ENCODE measurements at regions not wholly inside any gene's neighbourhood (a gene's known extent, or its start where the extent isn't known, plus 50 kb on each side); places are given as distances from the start of the nearest gene placed in this dataset.
A peak's percentile ranks its signal among the peaks of the same experiment; 100 is the strongest.

GRCh38 chr19:27657271-27658051 is 1555.5 kb downstream of the UQCRFS1 start:
- DNase-seq (ENCODE audit: extremely low spot score in 2 of 2) = peak; percentile 34 to 40

DNA sequence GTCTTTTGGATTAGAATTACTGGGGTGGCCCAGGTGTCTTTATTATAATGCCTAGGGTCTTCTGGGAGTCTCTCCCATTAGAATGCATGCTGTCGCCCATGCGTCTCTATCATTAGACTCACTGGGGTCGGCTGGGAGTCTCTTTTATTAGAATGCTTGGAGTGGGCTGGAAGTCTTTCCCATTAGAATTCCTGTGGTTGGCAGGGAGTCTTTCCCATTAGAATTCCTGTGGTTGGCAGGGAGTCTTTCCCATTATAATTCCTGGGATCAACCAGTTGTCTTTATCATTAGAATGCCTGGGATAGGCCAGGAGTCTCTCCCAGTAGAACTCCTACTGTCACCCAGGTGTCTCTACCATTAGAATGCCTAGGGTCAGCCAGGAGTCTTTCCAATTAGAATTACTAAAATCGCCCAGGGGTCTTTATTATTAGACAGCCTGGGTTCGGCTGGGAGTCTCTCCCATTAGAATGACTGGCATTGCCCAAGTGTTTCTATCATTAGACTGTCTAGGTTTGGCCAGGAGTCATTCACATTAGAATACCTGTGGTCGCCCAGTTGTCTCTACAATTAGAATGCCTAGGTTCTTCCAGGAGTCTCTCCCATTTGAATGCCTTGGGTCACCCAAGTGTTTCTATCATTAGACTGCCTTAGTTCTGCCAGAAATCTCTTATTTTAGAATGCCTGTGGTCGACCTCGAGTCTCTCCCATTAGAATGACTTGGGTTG is 1558.5 kb downstream of the UQCRFS1 start:
- H3K27ac ChIP-seq = no peak overlapping the region
- intact Hi-C loops (cut with DNase I) = no loop called here
- peaks cover 12% of the 10 kb centered on the region for H3K9me3 ChIP-seq
- H3K27me3 ChIP-seq = no peaks in the 10 kb centered on the region
- no peak overlapping the region for H3K4me3 ChIP-seq
- peak in 1 of 2 donors; percentile 40 for DNase-seq (ENCODE audit: extremely low spot score in 2 of 2)
- no peaks in the 10 kb centered on the region for H3K36me3 ChIP-seq
- no peaks in the 10 kb centered on the region for H3K4me1 ChIP-seq
- TF ChIP-seq, protein P1, sequence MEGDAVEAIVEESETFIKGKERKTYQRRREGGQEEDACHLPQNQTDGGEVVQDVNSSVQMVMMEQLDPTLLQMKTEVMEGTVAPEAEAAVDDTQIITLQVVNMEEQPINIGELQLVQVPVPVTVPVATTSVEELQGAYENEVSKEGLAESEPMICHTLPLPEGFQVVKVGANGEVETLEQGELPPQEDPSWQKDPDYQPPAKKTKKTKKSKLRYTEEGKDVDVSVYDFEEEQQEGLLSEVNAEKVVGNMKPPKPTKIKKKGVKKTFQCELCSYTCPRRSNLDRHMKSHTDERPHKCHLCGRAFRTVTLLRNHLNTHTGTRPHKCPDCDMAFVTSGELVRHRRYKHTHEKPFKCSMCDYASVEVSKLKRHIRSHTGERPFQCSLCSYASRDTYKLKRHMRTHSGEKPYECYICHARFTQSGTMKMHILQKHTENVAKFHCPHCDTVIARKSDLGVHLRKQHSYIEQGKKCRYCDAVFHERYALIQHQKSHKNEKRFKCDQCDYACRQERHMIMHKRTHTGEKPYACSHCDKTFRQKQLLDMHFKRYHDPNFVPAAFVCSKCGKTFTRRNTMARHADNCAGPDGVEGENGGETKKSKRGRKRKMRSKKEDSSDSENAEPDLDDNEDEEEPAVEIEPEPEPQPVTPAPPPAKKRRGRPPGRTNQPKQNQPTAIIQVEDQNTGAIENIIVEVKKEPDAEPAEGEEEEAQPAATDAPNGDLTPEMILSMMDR (IDR thresholded peaks at IDR 0.05) = no peak
- TF ChIP-seq POLR2AphosphoS5 (IDR thresholded peaks at IDR 0.05; ENCODE audit: insufficient read depth in 1 of 2, low read depth in 1 of 2) = no peak
- no peak for TF ChIP-seq POLR2A (IDR thresholded peaks at IDR 0.05)

More at GRCh38 chr19:27657271-27658051, 1555.5 kb downstream of the UQCRFS1 start:
- TF ChIP-seq, protein P1 (IDR thresholded peaks at IDR 0.05) = no peak
- no peak for TF ChIP-seq POLR2AphosphoS5 (IDR thresholded peaks at IDR 0.05; ENCODE audit: insufficient read depth in 1 of 2, low read depth in 1 of 2)
- no peak for TF ChIP-seq POLR2A (IDR thresholded peaks at IDR 0.05)
- Histone ChIP-seq H3K4me1 (no peaks in the 10 kb centered on the region), H3K4me3 (no peak overlapping the region), H3K36me3 (no peaks in the 10 kb centered on the region), H3K27ac (no peak overlapping the region), H3K9me3 (peaks cover 12% of the 10 kb centered on the region), H3K27me3 (no peaks in the 10 kb centered on the region)
- intact Hi-C loops (cut with DNase I) = no loop called here

DNA sequence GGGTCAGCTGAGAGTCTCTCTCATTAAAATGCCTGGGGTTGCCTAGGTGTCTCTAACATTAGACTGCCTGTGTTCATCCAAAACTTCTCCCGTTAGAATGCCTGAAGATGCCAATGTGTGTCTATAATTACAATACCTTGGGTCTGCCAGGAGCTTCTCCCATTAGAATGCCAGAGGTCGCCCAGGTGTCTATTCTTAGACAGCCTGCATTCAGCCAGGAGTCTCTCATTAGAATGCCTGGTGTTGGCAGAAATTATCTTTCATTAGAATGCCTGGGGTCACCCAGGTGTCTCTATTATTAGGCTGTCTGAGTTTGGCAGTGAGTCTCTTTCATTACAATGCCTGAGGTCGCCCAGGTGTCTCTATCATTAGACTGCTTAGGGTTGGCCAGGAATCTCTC is 1560.2 kb downstream of the UQCRFS1 start:
- Histone ChIP-seq H3K9me3 (peaks cover 5% of the 10 kb centered on the region), H3K4me3 (no peak overlapping the region), H3K36me3 (no peaks in the 10 kb centered on the region), H3K27ac (no peak overlapping the region), H3K27me3 (no peaks in the 10 kb centered on the region), H3K4me1 (no peaks in the 10 kb centered on the region)
- peak in 1 of 2 donors; percentile 52 for DNase-seq (ENCODE audit: extremely low spot score in 2 of 2)
- TF ChIP-seq POLR2A (IDR thresholded peaks at IDR 0.05) = no peak
- TF ChIP-seq POLR2AphosphoS5 (IDR thresholded peaks at IDR 0.05; ENCODE audit: insufficient read depth in 1 of 2, low read depth in 1 of 2) = no peak
- TF ChIP-seq, protein P1 (IDR thresholded peaks at IDR 0.05) = no peak
- intact Hi-C loops (cut with DNase I) = no loop called here

DNA sequence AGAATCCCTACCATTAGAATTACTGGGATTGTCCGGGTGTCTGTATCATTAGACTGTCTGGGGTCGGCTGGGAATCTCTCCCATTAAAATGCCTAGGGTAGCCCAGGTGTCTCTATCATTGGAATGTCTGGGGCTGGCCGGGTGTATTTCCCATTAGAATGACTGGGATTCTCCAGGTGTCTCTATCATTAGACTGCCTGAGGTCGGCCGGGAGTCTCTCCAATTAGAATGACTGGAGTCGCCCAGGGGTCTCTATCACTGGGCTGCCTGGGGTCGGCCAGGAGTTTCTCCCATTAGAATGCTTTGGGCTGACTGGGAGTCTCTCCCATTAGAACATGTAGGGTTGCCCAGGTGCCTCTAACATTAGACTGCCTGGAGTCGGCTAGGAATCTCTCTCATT is 1560.7 kb downstream of the UQCRFS1 start:
- Histone ChIP-seq H3K9me3 (no peaks in the 10 kb centered on the region), H3K4me3 (no peak overlapping the region), H3K36me3 (no peaks in the 10 kb centered on the region), H3K4me1 (no peaks in the 10 kb centered on the region), H3K27ac (no peak overlapping the region), H3K27me3 (no peaks in the 10 kb centered on the region)
- intact Hi-C loops (cut with DNase I) = no loop called here
- TF ChIP-seq POLR2AphosphoS5 (IDR thresholded peaks at IDR 0.05; ENCODE audit: insufficient read depth in 1 of 2, low read depth in 1 of 2) (no peak), POLR2A (IDR thresholded peaks at IDR 0.05) (no peak)
- TF ChIP-seq, protein P1 (IDR thresholded peaks at IDR 0.05) = no peak
- DNase-seq (ENCODE audit: extremely low spot score in 2 of 2) = peak; percentile 22 to 60

Measured in vagina (tissue), 2 donors.